G401 (cell line): ENCODE measurements at regions not wholly inside any gene's neighbourhood (a gene's known extent, or its start where the extent isn't known, plus 50 kb on each side); places are given as distances from the start of the nearest gene placed in this dataset.

Experiments
- DNase-seq: peaks from one replicate; pipeline ENCODE4 v3.0.0-alpha.2; 2015; ENCODE audit warnings: low spot score
- in situ Hi-C: cut with HindIII; loops from 2 replicates; pipeline ENCODE4 v1.10.0; 2016; ENCODE audit warnings: low sequenced_read_pairs, mixed read lengths

- in situ Hi-C loops, result no loop called here
- DNase-seq, result peak; percentile 60
Measured at GRCh38 chr10:79883986-79884385, 57.4 kb downstream of the NUTM2E start.

GRCh38 chr10:79886345-79886744 is 59.8 kb downstream of the NUTM2E start:
- in situ Hi-C loops, result no loop called here
- DNase-seq, result no peak
